HG03097 (cell line): ENCODE measurements at regions not wholly inside any gene's neighbourhood (a gene's known extent, or its start where the extent isn't known, plus 50 kb on each side); places are given as distances from the start of the nearest gene placed in this dataset.

Source experiments
- ATAC-seq: cut with Tn5 transposase; IDR thresholded peaks from one replicate; pipeline ENCODE4 v1.9.1; 2021; ENCODE audit not compliant: unreplicated experiment, low FRiP score

DNA sequence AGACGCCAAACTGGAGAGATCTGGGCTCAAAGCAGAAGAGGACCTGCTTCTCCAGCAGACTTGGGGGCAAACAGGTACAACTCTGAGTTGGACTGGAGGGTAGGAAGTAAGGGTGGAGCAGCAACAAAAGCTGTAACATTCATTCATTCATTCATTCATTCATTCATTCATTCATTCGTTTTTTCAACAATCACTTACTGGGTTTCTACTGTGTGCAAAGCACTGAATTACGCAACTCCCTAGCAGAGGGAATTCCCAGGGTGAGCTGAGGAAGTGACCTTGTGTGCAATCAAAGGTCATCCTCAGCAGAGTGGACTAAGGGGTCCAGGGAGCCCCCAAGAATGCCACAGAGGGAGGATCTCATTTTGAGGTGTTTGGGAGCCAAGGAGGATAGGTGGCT, 231.1 kb upstream of the SDK2 start:
- ATAC-seq = no peak

DNA sequence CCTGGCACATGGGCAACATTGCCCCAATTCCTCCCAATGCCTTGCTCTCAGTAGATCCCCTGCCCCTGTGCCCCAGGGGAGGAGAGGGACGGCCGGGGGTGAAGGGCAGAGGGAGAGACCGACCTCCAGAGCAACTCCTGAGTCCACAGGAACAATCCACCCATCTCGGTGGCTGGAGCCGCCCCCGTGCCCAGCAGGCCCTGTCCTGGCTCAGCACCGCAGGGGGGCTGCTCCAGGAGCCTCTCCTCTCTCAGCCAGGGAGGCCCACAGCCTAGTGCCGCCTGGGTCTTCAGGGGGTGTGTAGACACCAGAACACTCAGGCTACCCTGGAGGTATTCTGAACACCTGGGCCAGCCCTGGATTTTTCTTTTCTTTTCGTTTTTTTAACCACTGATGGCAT, 233.7 kb upstream of the SDK2 start:
- ATAC-seq = no peak

DNA sequence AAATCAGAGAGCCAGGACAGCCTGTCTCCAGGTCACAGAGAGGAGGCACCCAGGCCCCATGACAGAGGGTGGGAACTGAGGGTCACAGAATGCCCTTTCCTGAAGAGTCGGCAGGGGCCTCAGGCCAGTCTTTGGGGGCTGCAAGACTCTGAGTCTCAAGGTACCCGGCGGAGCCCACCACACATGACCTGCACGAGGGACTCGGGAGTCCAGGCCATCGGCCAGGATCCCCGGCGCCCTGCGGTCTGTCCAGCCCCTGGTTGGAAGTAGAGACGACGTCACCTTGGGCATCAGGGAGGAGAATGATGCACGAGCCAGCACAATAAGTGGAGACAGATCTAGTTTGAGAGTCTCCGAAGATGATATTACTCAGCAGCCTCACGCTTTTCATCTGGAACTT, 234.7 kb upstream of the SDK2 start:
- no peak for ATAC-seq

GRCh38 chr17:73879987-73880386, 235.7 kb upstream of the SDK2 start:
- no peak for ATAC-seq

DNA sequence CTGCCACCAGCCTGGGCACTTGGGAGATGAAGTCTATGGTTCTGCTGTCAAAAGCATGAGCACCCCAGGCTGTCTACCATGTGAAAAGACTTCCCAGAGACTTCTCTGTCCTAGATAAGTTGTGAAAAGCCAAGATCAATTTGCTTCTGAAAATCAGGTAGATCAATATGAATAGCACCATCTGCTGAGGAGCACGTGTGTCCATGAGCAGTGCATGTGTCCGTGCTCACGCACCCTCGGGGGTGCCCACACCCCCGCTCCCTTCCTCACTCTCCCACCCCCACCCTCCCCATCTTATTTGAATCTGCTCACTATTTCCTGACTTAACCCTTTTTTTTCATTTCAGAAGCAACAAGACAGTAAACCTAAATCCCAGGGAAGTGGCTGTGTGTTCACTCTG, 238.3 kb upstream of the SDK2 start:
- ATAC-seq = no peak

DNA sequence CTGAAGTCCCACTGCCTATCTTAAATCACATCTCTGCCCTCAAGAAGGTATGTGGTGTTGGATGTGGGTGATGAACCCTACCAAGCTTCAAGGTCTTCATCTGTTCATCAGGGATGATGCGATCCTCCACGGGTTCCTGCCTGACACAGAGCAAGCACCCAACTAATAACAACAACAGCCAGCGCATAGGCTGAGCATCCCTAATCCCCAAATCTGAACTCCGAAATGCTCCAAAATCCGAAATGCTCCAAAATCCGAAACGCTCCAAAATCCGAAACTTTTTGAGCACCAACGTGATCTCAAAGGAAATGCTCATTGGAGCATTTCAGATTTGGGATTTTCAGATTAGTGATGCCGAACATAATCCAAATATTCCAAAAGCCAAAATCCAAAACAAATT, 238.9 kb upstream of the SDK2 start:
- no peak for ATAC-seq

DNA sequence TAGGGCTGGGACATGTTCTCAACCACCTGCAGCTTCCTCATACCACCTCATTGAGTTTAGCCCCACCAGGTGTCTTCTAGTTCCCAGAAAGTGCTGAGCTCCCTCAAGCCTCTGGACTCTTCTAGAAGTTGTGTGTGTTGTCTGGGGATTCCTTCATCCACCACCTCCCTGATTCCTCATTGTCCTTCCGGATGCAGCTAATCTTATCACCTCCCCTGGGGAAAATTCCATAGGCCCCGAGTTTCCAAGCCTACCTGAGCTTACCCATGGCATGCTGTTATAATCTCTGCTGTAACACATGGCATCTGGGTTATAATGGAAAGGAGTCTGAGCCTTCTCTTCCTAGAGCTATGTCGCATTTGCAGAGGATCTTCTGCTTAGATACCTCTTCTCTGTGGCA, 243.5 kb upstream of the SDK2 start:
- no peak for ATAC-seq

DNA sequence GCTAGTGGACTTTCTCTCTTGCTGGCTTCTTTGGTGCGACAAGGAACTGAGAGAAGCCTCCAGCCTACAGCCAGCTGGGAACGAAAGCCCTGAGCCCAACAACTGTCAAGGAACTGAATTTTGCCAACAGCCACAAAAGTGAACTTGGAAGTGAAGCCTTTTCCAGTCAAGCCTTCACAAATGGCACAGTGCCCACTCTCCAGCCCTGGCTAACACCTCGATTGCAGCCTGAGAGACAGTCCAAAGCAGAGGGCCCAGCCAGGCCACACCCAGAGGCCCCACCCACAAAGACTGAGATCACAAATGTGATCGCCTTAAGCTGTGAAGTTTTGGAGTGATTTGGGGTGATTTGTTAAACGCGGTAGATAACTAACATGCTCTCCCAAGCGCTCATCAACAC, 244.6 kb upstream of the SDK2 start:
- ATAC-seq = no peak

DNA sequence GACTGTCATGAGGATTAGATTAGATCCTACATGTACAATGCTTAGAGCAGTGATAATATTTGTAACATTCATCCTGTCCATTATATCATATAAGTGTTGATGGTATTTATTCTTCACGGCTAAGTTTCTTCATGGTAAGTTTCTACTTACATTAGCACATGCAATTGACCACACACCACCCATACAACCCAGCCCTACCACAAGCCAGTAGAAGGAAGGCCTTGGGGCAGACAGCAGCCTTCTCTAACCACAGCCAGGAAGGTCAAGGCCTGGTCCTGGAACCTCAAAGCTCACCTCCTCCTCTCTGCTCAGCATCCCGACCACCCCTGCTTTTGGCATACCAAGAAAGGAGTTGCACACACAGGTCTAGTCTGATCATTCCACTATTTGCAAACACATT, 245.2 kb upstream of the SDK2 start:
- no peak for ATAC-seq

GRCh38 chr17:73890831-73891405, 246.7 kb upstream of the SDK2 start:
- no peak for ATAC-seq

GRCh38 chr17:73895157-73895556, 250.9 kb upstream of the SDK2 start:
- ATAC-seq = no peak

GRCh38 chr17:73896966-73897365, 252.7 kb upstream of the SDK2 start:
- ATAC-seq = no peak

DNA sequence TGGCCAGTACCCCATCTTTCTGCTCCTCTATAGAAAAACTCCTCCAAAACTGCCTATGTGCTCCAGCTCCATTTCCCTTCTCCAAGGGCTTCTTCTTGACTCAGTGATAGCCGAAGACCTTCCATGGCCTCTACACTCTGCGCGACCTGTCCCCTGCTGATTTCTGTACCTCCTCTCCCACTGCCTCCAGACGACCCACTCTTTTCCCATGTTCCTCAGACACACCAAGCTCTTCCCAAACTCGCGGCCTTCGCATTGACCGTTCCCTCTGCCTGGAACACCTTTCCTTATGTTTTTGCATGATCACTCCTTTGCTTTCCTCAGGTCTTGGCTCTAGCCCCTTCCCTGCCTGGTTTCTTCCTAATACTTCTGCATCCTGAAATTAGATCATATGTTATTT, 255.6 kb upstream of the SDK2 start:
- ATAC-seq = no peak

GRCh38 chr17:73900516-73900915, 256.3 kb upstream of the SDK2 start:
- ATAC-seq = no peak

GRCh38 chr17:73901249-73901648, 257.0 kb upstream of the SDK2 start:
- ATAC-seq = no peak

- no peak for ATAC-seq
Measured at GRCh38 chr17:73901661-73902415, 257.6 kb upstream of the SDK2 start.

DNA sequence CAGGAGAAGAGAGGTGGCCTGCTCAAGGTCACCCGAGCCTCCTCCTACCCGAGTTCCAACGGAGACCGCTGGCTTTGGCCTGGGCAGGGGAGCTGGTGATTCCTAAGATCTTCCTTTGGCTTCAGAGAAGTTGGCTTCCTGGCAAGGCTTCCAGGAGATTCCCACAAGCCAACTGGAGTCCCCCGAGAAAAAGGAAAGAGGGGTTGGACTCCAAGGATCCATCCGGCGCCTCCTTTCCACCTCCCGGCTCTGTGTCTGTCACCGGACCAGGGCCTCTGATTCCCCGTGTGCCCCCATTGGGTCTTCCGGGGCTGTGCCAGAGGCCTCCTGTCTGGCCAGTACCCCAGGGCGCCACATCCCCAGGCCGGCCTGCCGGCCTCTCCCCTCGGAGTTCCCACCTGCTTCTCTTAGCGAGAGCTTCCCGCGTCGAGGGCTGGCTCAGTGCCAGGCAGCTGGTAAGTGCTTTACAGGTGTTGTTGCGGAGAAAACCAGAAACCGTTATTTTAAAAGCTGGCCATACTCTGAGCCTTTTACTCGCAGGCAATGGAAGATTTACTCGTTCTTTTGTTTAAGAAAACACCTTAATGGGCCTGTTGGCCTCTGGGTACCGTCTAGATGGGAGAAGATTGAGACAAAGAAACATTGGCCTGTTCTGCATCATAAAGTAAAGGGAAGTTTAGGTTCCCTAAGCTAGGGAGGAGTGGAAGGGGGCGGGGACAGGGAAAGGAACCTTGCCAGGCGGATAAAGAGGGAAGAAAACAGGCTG, 258.4 kb upstream of the SDK2 start:
- no peak for ATAC-seq

DNA sequence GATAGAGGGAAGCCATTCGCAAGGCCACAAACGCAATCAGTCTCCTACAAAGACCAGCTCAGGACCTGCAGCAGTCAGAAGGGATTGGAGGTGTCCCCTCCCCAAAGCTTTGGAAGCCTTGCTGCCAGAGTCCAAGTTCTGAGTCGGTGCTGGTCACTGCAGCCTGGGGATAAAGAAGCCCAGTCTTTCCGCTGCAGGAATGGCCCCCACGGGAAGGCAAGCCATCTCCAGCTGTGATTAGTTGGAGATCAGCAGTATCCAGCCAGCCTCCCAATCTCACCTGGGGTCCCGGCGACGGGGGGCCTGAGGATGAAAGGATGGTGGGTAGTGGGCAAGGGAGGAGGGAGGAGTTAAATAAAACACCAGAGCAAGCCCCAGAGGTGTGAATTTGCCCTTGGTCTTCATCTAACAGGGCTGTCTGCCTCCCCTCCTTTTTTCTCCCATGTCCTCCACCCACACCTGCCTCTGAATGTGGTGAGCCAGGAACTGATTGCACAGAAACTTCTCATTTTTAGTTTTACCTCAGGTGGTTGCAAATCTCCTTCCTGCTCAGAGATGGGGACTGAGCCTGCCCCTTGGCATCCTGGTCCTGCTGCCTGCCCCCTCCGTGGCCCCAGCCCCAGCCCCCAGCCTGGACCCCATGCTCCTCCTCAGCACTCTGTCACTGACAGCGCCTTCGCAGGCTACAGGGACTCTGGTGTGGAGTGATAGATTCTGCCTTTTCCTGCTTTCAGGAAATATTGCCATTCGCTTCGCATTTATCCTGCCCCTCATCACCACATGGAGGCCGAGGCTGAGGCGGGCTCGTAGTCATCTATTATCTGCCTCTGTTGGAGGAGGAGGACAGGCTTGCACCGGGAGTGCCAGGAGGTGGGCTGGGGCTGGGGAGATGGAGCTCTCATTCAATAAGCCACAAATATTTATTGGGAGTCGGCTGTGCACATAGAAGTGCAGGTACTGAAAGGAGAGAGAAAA, 262.9 kb upstream of the SDK2 start:
- ATAC-seq = no peak

DNA sequence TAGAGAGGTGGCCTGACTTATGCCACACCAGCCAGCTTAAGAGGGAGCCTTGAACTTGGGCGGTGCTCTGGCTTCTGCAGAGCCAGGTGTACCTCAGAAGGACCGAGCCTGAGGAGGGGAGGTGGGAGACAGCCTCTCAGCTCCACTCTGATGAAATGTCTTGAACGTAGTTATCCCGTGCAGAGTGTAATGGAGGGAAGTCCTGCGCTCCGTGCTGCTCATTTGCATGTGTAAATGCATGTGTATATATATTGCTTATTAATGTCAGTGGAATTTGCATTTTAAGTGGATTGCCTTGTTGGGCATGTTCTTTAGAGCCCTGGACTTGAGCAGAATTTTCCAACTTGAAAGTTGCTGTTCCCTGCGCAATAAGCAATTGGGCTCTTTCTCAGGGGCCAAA, 264.9 kb upstream of the SDK2 start:
- no peak for ATAC-seq

GRCh38 chr17:73910206-73910605, 266.0 kb upstream of the SDK2 start:
- no peak for ATAC-seq
